D721Med (cell line): ENCODE measurements at regions not wholly inside any gene's neighbourhood (a gene's known extent, or its start where the extent isn't known, plus 50 kb on each side); places are given as distances from the start of the nearest gene placed in this dataset.
A peak's percentile ranks its signal among the peaks of the same experiment; 100 is the strongest.

ENCODE experiments used
- DNase-seq: peaks from one replicate; pipeline ENCODE4 v3.0.0; 2011; ENCODE audit warnings: low spot score; ENCODE audit not compliant: insufficient read length
- FAIRE-seq: peaks from 2 replicates; lab custom pipeline; 2011; peaks lifted over from hg19 to GRCh38; lab: Jason Lieb, UNC
- TF ChIP-seq, protein P1 (sequence below): IDR thresholded peaks from 2 replicates; pipeline ENCODE4 v1.5.1; 2012; ENCODE audit warnings: mild to moderate bottlenecking, control low read depth; ENCODE audit not compliant: insufficient read depth; ENCODE audit errors: missing control alignments

DNA sequence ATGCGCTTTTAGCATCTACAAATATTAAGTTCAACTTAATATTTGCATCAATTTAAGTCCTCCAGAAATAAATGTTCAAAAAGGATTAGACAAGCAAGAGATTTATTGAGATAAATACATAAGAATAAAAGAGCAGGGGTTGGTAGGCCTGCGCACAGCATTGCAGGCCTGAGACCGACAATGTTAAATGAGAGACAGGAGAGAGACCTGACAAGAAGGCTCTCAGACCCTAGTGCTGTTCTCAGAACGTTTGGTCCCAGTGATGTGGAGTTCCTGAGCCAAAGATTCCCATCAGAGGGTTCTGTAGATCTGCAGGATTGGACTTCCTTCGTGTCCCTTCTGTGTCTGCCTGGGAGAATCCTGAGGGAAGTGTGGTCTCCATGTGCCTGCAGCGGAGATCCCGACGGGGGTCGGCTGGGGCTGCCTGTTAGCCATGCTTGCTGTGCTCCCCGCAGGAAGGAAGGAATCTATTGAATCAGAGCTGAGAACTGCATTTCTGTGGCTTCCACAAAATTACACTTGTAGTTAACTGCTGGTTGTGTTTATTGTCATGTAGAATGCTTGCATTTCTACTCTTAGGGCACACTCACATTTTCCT is 369.9 kb upstream of the SLC10A2 start:
- FAIRE-seq (no peak), DNase-seq (no peak)
- TF ChIP-seq, protein P1, sequence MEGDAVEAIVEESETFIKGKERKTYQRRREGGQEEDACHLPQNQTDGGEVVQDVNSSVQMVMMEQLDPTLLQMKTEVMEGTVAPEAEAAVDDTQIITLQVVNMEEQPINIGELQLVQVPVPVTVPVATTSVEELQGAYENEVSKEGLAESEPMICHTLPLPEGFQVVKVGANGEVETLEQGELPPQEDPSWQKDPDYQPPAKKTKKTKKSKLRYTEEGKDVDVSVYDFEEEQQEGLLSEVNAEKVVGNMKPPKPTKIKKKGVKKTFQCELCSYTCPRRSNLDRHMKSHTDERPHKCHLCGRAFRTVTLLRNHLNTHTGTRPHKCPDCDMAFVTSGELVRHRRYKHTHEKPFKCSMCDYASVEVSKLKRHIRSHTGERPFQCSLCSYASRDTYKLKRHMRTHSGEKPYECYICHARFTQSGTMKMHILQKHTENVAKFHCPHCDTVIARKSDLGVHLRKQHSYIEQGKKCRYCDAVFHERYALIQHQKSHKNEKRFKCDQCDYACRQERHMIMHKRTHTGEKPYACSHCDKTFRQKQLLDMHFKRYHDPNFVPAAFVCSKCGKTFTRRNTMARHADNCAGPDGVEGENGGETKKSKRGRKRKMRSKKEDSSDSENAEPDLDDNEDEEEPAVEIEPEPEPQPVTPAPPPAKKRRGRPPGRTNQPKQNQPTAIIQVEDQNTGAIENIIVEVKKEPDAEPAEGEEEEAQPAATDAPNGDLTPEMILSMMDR: no peak

DNA sequence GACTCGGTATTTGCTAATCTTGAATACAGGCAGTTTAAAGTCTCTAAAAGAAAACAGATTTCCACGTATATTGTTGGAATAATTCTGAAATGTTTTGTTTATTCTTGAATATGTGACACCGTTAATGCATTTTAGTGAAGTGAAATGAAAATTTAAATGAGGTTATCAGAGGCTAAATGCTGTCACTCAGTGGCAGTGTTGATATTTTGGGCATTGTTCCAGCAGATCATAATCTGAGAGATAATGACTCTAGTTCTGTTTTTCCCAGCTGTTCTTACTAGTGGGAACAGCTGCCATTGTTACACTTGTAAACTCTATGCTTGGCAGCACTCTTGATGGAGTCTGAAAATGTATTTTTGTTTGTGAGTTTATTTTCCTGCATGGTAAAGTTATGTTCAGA is 365.6 kb upstream of the SLC10A2 start:
- FAIRE-seq: peak; percentile 66
- no peak for DNase-seq

DNA sequence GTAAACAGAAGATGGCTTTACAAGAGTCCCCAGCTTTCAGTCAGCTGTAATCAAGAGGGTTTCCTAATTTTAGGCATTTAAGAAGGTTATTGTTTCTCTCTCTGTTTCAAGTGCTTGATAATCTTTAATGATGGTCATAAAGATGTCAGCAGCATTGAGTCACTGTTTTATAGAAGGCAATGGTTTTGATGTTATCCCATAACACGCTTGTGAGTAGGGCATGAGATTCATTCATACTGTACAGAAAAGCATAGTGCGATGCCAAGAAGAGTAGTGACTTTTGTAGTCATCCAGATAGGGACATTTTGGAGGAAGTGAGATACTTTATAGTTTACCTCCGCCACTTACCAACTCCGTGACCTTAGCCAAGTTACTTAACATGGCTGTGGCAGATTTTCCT is 364.2 kb upstream of the SLC10A2 start:
- TF ChIP-seq, protein P1: no peak
- DNase-seq (no peak), FAIRE-seq (no peak)

More for the DNA sequence above, 365.6 kb upstream of the SLC10A2 start:
- TF ChIP-seq, protein P1: no peak

DNA sequence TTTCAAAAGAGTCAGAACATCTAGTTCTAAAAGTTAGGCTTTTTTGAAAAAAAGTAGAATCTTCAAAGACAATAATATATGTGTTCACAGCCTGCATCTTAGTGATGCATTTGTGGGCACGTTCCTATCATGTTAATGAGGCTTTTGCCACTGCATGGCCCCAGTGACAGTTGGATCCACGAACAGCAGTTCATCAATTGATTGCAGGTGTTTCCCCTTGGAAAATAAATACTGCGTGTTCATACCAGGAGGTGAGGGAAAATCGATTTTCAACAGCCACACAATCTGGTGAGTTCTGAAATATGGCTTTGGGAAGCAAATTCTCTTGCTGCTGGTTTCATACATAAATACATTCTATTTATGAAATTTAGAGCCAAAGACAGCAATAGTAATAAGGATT is 343.8 kb upstream of the SLC10A2 start:
- TF ChIP-seq, protein P1: no peak
- DNase-seq: no peak
- no peak for FAIRE-seq

DNA sequence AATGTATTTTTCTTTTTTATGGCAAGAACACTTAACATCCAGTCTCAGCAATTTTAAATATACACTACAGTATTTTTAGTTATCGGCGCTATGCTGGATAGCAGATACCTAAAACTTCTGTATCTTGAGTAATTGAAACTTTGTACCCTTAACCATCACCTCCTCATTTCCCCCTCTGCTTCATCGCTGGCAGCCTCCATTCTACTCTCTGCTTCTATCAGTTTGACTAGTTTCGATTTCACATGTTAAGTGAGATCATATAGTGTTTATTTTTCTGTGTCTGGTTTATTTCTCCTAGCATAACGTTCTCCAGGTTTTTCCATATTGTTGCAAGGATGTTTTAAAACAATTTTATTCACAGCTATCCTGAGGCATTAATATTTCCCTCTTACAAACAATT is 340.8 kb upstream of the SLC10A2 start:
- TF ChIP-seq, protein P1: no peak
- DNase-seq (no peak), FAIRE-seq (no peak)

DNA sequence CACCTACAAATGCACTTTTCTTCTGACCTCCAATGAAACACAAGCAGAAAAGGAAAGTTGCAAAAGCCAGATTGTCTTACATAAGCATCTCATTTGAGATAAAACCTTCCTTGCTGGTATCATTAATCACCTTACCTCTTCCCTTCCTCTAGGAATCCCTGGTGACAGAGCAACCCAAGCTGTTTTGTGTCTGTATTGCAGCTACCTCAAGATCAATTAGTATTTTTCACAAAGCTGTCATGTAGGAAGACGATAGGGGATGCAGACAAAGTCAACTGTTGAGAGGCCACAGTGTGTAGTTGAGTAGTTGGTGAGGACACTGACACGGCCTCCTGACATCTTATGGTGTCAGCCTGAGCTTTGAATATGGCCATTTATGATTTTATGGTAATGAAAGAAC is 339.1 kb upstream of the SLC10A2 start:
- FAIRE-seq: no peak
- DNase-seq: no peak
- TF ChIP-seq, protein P1: no peak

DNA sequence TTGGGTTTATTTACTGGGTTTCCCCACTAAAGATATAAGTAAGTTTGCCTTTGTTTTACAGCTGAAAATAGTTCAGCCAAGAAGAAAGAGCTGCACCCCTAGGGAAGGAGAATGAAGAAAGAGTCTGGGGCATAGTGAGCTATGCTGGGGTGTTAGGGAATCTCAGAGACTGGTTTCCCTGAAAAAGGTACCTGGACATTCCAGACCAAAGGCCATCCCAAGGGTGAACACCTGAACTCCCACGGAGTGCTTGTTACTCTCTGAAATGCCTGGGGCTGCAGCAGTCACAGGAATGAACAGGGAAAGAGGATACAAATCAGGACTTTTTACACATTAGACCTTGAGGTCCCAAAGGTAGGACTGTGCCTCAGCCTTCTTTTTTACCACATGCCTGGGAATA is 337.6 kb upstream of the SLC10A2 start:
- DNase-seq: no peak
- no peak for FAIRE-seq
- TF ChIP-seq, protein P1: no peak
